SU-DHL-6 (cell line): ENCODE measurements at regions not wholly inside any gene's neighbourhood (a gene's known extent, or its start where the extent isn't known, plus 50 kb on each side); places are given as distances from the start of the nearest gene placed in this dataset.

ENCODE experiments used
- EZH2phosphoT487 ChIP-seq: fragments of 200-600 bp; sonication (generic), shearing (Covaris generic); conservative IDR thresholded peaks from 2 replicates; pipeline ENCODE4 v1.6.1; 2018; ENCODE audit warnings: mild to moderate bottlenecking, antibody characterized with exemption, low read length, moderate library complexity, mixed read lengths
- TF ChIP-seq, protein P1 (sequence below): fragments of 200-600 bp; sonication (generic); IDR thresholded peaks from one replicate; pipeline ENCODE4 v1.5.1; 2017; ENCODE audit warnings: antibody characterized with exemption, mild to moderate bottlenecking, low read length, moderate library complexity; ENCODE audit not compliant: insufficient read depth, poor library complexity, severe bottlenecking

DNA sequence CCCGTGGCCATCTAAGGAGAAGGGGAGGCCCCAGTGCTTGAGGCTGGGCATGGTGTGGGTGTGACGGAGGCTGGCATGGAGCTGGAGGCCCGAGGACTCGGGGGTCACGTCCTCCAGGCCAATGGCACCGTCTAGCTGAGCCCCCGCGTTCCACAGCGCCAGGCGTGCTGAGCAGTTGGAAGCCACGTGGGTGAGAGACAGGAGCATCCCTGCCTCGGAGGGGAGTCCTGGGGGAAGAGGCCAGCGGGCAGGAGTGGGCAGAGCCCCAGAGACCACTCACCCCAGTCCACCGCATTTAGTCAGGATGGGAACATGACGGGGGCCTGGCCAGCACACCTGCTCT lies 78.8 kb downstream of the RMI2 start:
- TF ChIP-seq, protein P1, sequence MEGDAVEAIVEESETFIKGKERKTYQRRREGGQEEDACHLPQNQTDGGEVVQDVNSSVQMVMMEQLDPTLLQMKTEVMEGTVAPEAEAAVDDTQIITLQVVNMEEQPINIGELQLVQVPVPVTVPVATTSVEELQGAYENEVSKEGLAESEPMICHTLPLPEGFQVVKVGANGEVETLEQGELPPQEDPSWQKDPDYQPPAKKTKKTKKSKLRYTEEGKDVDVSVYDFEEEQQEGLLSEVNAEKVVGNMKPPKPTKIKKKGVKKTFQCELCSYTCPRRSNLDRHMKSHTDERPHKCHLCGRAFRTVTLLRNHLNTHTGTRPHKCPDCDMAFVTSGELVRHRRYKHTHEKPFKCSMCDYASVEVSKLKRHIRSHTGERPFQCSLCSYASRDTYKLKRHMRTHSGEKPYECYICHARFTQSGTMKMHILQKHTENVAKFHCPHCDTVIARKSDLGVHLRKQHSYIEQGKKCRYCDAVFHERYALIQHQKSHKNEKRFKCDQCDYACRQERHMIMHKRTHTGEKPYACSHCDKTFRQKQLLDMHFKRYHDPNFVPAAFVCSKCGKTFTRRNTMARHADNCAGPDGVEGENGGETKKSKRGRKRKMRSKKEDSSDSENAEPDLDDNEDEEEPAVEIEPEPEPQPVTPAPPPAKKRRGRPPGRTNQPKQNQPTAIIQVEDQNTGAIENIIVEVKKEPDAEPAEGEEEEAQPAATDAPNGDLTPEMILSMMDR = no peak
- TF ChIP-seq EZH2phosphoT487 = no peak
